ENCODE measurements at regions not wholly inside any gene's neighbourhood (a gene's known extent, or its start where the extent isn't known, plus 50 kb on each side); places are given as distances from the start of the nearest gene placed in this dataset.
A peak's percentile ranks its signal among the peaks of the same experiment; 100 is the strongest.

DNA sequence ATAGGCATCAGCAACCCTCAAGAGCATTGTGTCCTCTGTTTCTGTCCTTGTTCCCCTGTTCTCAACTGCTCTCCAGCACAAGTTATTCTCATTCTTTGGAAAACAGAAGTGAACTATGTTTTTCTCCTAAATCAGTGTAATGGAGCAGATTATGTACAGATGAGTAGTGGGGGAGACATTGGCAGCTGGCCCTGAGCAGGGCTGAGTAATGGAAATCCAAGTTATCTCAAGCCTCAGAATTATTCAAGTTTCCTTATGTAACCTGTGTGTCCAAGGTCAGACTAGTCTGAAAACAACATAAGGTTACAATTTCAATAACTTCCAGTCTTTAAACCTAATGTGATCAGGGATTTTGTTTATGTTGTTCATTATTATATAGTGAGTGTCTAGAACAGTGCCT, 116.1 kb upstream of the FUT8 start:
- H3K4me3 Mint-ChIP-seq, result no peak overlapping the region
- ATAC-seq (no peak), DNase-seq (no peak)
- no peaks in the 10 kb centered on the region for H3K9me3 Mint-ChIP-seq
- no peak overlapping the region for H3K27ac Mint-ChIP-seq
- H3K4me1 Mint-ChIP-seq (ENCODE audit: low read depth), result peaks cover 51% of the 10 kb centered on the region
- TF ChIP-seq, protein P1, sequence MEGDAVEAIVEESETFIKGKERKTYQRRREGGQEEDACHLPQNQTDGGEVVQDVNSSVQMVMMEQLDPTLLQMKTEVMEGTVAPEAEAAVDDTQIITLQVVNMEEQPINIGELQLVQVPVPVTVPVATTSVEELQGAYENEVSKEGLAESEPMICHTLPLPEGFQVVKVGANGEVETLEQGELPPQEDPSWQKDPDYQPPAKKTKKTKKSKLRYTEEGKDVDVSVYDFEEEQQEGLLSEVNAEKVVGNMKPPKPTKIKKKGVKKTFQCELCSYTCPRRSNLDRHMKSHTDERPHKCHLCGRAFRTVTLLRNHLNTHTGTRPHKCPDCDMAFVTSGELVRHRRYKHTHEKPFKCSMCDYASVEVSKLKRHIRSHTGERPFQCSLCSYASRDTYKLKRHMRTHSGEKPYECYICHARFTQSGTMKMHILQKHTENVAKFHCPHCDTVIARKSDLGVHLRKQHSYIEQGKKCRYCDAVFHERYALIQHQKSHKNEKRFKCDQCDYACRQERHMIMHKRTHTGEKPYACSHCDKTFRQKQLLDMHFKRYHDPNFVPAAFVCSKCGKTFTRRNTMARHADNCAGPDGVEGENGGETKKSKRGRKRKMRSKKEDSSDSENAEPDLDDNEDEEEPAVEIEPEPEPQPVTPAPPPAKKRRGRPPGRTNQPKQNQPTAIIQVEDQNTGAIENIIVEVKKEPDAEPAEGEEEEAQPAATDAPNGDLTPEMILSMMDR (IDR thresholded peaks at IDR 0.05), result no peak
- ChIA-PET POLR2A (interaction anchor here (1.4 kb wide), 1 partner anchor 117 kb away, joined by 3 read pairs; no protein-coding TSS in a partner anchor), CTCF (interaction anchor here (2.0 kb wide), 1 partner anchor 10 kb away, joined by 9 read pairs; no protein-coding TSS in a partner anchor)
- H3K27me3 Mint-ChIP-seq, result no peaks in the 10 kb centered on the region
- H3K36me3 Mint-ChIP-seq (ENCODE audit: low read depth), result peaks cover 13% of the 10 kb centered on the region
- intact Hi-C loops (cut with micrococcal nuclease), result loop anchor here (10.0 kb wide), 1 partner anchor 312 kb away; the partner anchor contains the start of gene FNTB

DNA sequence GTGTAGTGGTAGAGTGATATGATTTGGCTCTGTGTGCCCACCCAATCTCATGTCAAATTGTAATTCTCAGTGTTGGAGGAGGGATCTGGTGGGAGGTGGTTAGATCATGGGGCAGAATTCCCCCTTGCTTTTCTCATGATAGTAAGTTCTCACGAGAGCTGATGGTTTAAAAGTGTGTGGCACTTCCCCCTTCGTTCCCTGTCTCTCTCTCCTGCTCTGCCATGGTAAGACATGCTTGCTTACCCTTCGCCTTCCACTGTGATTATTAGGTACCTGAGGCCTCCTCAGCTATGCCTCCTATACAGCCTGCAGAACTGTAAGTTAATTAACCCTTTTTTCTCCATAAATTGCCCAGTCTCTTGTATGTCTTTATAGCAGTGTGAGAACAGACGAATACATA, 115.7 kb upstream of the FUT8 start:
- TF ChIP-seq, protein P1 (IDR thresholded peaks at IDR 0.05), result no peak
- ATAC-seq (no peak), DNase-seq (no peak)
- POLR2A ChIA-PET, result interaction anchor here (1.4 kb wide), 1 partner anchor 116 kb away, joined by 3 read pairs; no protein-coding TSS in a partner anchor
- H3K9me3 Mint-ChIP-seq, result no peaks in the 10 kb centered on the region
- no peaks in the 10 kb centered on the region for H3K27me3 Mint-ChIP-seq
- H3K27ac Mint-ChIP-seq, result no peak overlapping the region
- intact Hi-C loops (cut with micrococcal nuclease), result loop anchor here (10.0 kb wide), 1 partner anchor 312 kb away; the partner anchor contains the start of gene FNTB
- no peak overlapping the region for H3K4me3 Mint-ChIP-seq
- peaks cover 9% of the 10 kb centered on the region for H3K36me3 Mint-ChIP-seq (ENCODE audit: low read depth)
- CTCF ChIA-PET, result no interaction called here
- H3K4me1 Mint-ChIP-seq (ENCODE audit: low read depth), result peaks cover 50% of the 10 kb centered on the region

DNA sequence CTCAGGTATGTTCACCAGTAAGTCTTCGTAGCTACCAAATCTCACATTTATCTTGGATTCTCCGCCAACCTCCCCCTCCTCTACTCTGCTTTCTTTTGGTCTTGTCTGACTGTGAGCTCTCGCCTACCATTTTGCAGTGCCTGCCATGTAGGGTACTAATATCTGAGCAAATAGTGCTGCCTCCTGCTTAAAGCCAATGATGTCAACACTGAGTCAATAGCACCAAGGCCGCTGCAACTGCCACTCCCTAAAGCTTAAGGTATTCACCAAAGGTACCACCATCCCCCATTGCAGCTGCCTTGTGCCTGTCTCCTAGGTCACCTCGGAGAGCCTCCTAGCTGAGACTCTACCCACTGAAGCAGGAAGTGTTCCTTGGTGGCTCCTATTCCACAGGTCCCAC, 114.8 kb upstream of the FUT8 start:
- ChIA-PET CTCF (interaction anchor here (0.9 kb wide), 1 partner anchor 15 kb away, joined by 3 read pairs; no protein-coding TSS in a partner anchor), POLR2A (interaction anchor here (0.9 to 1.2 kb wide), 2 partner anchors 10 to 17 kb away, joined by 3 read pairs; no protein-coding TSS in a partner anchor)
- Mint-ChIP-seq H3K4me3 (no peak overlapping the region), H3K4me1 (ENCODE audit: low read depth) (peaks cover 54% of the 10 kb centered on the region), H3K27ac (no peak overlapping the region), H3K36me3 (ENCODE audit: low read depth) (peaks cover 6% of the 10 kb centered on the region), H3K27me3 (no peaks in the 10 kb centered on the region), H3K9me3 (no peaks in the 10 kb centered on the region)
- TF ChIP-seq, protein P1 (IDR thresholded peaks at IDR 0.05), result no peak
- intact Hi-C loops (cut with micrococcal nuclease), result loop anchor here (10.0 kb wide), 1 partner anchor 313 kb away; the partner anchor contains the start of gene FNTB
- ATAC-seq, result no peak
- no peak for DNase-seq

GRCh38 chr14:65299826-65300225, 112.7 kb upstream of the FUT8 start:
- peak overlapping the region; percentile 28 for H3K4me3 Mint-ChIP-seq
- H3K27ac Mint-ChIP-seq, result peak overlapping the region; percentile 51
- intact Hi-C loops (cut with micrococcal nuclease), result loop anchor here (5.0 to 10.0 kb wide), 5 partner anchors 37 to 315 kb away; partner anchors contain the start of genes FNTB and FUT8
- no peak for DNase-seq
- CTCF ChIA-PET, result interaction anchor here (0.9 kb wide), 1 partner anchor 13 kb away, joined by 3 read pairs; no protein-coding TSS in a partner anchor
- no peaks in the 10 kb centered on the region for H3K27me3 Mint-ChIP-seq
- TF ChIP-seq, protein P1 (IDR thresholded peaks at IDR 0.05), result no peak
- H3K4me1 Mint-ChIP-seq (ENCODE audit: low read depth), result peaks cover 71% of the 10 kb centered on the region
- POLR2A ChIA-PET, result interaction anchor here (1.4 to 4.3 kb wide), 2 partner anchors 8 to 17 kb away, joined by 3 to 24 read pairs; no protein-coding TSS in a partner anchor
- ATAC-seq, result no peak
- H3K9me3 Mint-ChIP-seq, result no peaks in the 10 kb centered on the region
- peaks cover 6% of the 10 kb centered on the region for H3K36me3 Mint-ChIP-seq (ENCODE audit: low read depth)
